PC-3 (cell line): ENCODE measurements at regions not wholly inside any gene's neighbourhood (a gene's known extent, or its start where the extent isn't known, plus 50 kb on each side); places are given as distances from the start of the nearest gene placed in this dataset.

Source experiments
- EZH2 ChIP-seq: fragments of 300-600 bp; sonication (generic); IDR thresholded peaks from one replicate; pipeline ENCODE4 v1.6.1; 2017; ENCODE audit warnings: antibody characterized with exemption, mild to moderate bottlenecking, low read length; ENCODE audit not compliant: unreplicated experiment
- TF ChIP-seq, protein P1 (sequence below): fragments of 300-600 bp; sonication (generic); conservative IDR thresholded peaks from 2 replicates; pipeline ENCODE4 v1.5.1; 2017; ENCODE audit warnings: antibody characterized with exemption, low read depth, mild to moderate bottlenecking, low read length

DNA sequence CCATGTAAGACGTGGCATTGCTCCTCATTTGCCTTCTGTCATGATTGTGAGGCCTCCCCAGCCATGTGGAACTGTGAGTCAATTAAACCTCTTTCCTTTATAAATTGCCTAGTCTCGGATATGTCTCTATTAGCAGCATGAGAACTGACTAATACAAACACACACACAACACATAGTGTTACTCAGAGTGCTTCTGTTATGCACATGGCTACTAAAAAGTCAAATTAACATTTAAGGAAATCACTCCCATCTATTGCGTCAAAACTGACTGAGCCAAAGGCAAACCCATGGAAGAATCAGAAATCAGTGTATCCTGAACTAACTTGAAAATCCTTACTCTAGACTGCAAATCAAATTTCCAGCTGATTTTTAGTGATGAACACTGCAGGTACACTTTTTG lies 209.2 kb downstream of the RBM26 start:
- TF ChIP-seq, protein P1, sequence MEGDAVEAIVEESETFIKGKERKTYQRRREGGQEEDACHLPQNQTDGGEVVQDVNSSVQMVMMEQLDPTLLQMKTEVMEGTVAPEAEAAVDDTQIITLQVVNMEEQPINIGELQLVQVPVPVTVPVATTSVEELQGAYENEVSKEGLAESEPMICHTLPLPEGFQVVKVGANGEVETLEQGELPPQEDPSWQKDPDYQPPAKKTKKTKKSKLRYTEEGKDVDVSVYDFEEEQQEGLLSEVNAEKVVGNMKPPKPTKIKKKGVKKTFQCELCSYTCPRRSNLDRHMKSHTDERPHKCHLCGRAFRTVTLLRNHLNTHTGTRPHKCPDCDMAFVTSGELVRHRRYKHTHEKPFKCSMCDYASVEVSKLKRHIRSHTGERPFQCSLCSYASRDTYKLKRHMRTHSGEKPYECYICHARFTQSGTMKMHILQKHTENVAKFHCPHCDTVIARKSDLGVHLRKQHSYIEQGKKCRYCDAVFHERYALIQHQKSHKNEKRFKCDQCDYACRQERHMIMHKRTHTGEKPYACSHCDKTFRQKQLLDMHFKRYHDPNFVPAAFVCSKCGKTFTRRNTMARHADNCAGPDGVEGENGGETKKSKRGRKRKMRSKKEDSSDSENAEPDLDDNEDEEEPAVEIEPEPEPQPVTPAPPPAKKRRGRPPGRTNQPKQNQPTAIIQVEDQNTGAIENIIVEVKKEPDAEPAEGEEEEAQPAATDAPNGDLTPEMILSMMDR = no peak
- TF ChIP-seq EZH2 = no peak
